H1 (cell line): ENCODE measurements at regions not wholly inside any gene's neighbourhood (a gene's known extent, or its start where the extent isn't known, plus 50 kb on each side); places are given as distances from the start of the nearest gene placed in this dataset.

Experiments used
- BACH1 ChIP-seq: IDR thresholded peaks from 2 replicates; pipeline ENCODE4 v1.6.1; 2012; ENCODE audit warnings: low read length, improper control_type of control experiment
- CHD7 ChIP-seq: fragments of 300-600 bp; sonication (generic); IDR thresholded peaks from 2 replicates; pipeline ENCODE4 v1.7.1; 2012; ENCODE audit warnings: low read length, moderate library complexity, mild to moderate bottlenecking, inconsistent platforms; ENCODE audit not compliant: insufficient replicate concordance
- CTCF ChIP-seq, 3 experiments: IDR thresholded peaks; 1 replicate in 2 of 3; 2 replicates in 1 of 3; pipeline versions ENCODE4 v1.5.1 to v1.6.1; 2011; ENCODE audit warnings: low read length in 3 of 3, mild to moderate bottlenecking in 3 of 3, inconsistent platforms in 2 of 3, low read depth in 1 of 3, moderate library complexity in 1 of 3; ENCODE audit not compliant: insufficient read depth in 1 of 3; ENCODE audit errors: control extremely low read depth in 1 of 3
- JUND ChIP-seq: IDR thresholded peaks from 2 replicates; pipeline ENCODE4 v1.6.1; 2011; ENCODE audit warnings: mild to moderate bottlenecking, improper control_type of control experiment, low read length
- RAD21 ChIP-seq, 2 experiments: IDR thresholded peaks in 1 of 2; conservative IDR thresholded peaks in 1 of 2; 2 replicates each; pipeline ENCODE4 v1.6.1; 2011; ENCODE audit warnings: low read depth in 2 of 2, low read length in 2 of 2, improper control_type of control experiment in 1 of 2, inconsistent platforms in 1 of 2, mild to moderate bottlenecking in 1 of 2, moderate library complexity in 1 of 2
- SAP30 ChIP-seq: fragments of 300-600 bp; sonication (generic); IDR thresholded peaks from 2 replicates; pipeline ENCODE4 v1.7.1; 2012; ENCODE audit warnings: low read length, moderate library complexity, mild to moderate bottlenecking, inconsistent platforms; ENCODE audit not compliant: insufficient read depth, insufficient replicate concordance
- SIRT6 ChIP-seq: IDR thresholded peaks from one replicate; pipeline ENCODE4 v1.7.1; 2012; ENCODE audit warnings: low read length, inconsistent platforms

GRCh38 chr10:100634034-100634433 is 98.3 kb downstream of the HIF1AN start (continued):
- TF ChIP-seq CHD7 (no peak), BACH1 (no peak), CTCF (IDR thresholded peaks at IDR 0.05; ENCODE audit: control extremely low read depth in 1 of 3, insufficient read depth in 1 of 3, low read depth in 1 of 3, low read length in 3 of 3) (peak; percentile 23 to 33 (median 29)), SIRT6 (no peak), SAP30 (no peak), RAD21 (IDR thresholded peaks at IDR 0.05 in 1 of 2, conservative IDR thresholded peaks at IDR 0.05 in 1 of 2; ENCODE audit: low read depth in 2 of 2, low read length in 2 of 2) (peak; percentile 31 to 42; a peak in 3 of 4 replicates), JUND (no peak)
